H1 (cell line): ENCODE measurements at regions not wholly inside any gene's neighbourhood (a gene's known extent, or its start where the extent isn't known, plus 50 kb on each side); places are given as distances from the start of the nearest gene placed in this dataset.

Source experiments
- CTCF ChIA-PET: fragments of 300-600 bp; sonication (Branson Sonifier 250); formaldehyde crosslinking; loops from one replicate; lab custom pipeline; 2021; ENCODE audit not compliant: partially characterized antibody; lab: Charles Lee
- POLR2A ChIA-PET: fragments of 300-600 bp; sonication (Branson Sonifier 250); formaldehyde crosslinking; loops from one replicate; lab custom pipeline; 2021; ENCODE audit warnings: inconsistent platforms; ENCODE audit not compliant: partially characterized antibody; lab: Charles Lee
- DNase-seq, 2 experiments: peaks; one replicate each; pipeline versions ENCODE4 v3.0.0 to v3.0.0-alpha.2; 2010 to 2022; ENCODE audit warnings: low spot score in 2 of 2, low read depth in 1 of 2, mixed read lengths in 1 of 2
- FAIRE-seq: peaks from 2 replicates; lab custom pipeline; 2011; peaks lifted over from hg19 to GRCh38; lab: Jason Lieb, UNC
- H2AFZ ChIP-seq: 2 replicates; pipeline ENCODE4 v1.8.1; 2012; ENCODE audit warnings: low read length, inconsistent platforms
- H2AK5ac ChIP-seq: 2 replicates; pipeline ENCODE4 v1.6.1; 2013; ENCODE audit warnings: low read depth, low read length
- H2BK120ac ChIP-seq: replicated peaks from 2 replicates; pipeline ENCODE3; 2013; ENCODE audit warnings: low read depth, low read length, inconsistent platforms
- H2BK12ac ChIP-seq: 2 replicates; pipeline ENCODE4 v1.6.1; 2013; ENCODE audit warnings: low read depth, low read length
- H2BK15ac ChIP-seq: 2 replicates; pipeline ENCODE4 v1.6.1; 2013; ENCODE audit warnings: low read length
- H2BK20ac ChIP-seq: 2 replicates; pipeline ENCODE4 v1.6.1; 2013; ENCODE audit warnings: low read length
- H2BK5ac ChIP-seq: 2 replicates; pipeline ENCODE4 v1.6.1; 2013; ENCODE audit warnings: low read depth, low read length
- H3K14ac ChIP-seq: 2 replicates; pipeline ENCODE4 v1.6.1; 2013; ENCODE audit warnings: inconsistent platforms; ENCODE audit not compliant: insufficient read length
- H3K18ac ChIP-seq: 2 replicates; pipeline ENCODE4 v1.6.1; 2013; ENCODE audit warnings: low read length; ENCODE audit errors: extremely low read depth
- H3K23ac ChIP-seq: 2 replicates; pipeline ENCODE4 v1.6.1; 2013; ENCODE audit warnings: inconsistent platforms; ENCODE audit not compliant: insufficient read length
- H3K23me2 ChIP-seq: 2 replicates; pipeline ENCODE4 v1.6.1; 2013; ENCODE audit warnings: low read depth, low read length
- H3K27ac ChIP-seq: 2 replicates; pipeline ENCODE4 v1.6.1; 2011; ENCODE audit warnings: low read depth, low read length, inconsistent platforms
- H3K27me3 ChIP-seq, 4 experiments: replicated peaks in 1 of 4; 1 replicate in 1 of 4; 2 replicates in 3 of 4; pipeline versions ENCODE4 v1.6.1 to v1.8.1; 2011 to 2013; ENCODE audit warnings: low read length in 3 of 4, mild to moderate bottlenecking in 3 of 4, inconsistent platforms in 2 of 4, mixed read lengths in 2 of 4, moderate library complexity in 1 of 4; ENCODE audit not compliant: control insufficient read depth in 3 of 4, insufficient read depth in 3 of 4; ENCODE audit errors: extremely low read depth in 1 of 4
- H3K36me3 ChIP-seq, 4 experiments: 2 replicates each; pipeline versions ENCODE4 v1.6.1 to v1.8.1; 2011 to 2013; ENCODE audit warnings: mild to moderate bottlenecking in 4 of 4, low read length in 3 of 4, moderate library complexity in 2 of 4, control low read depth in 1 of 4, inconsistent platforms in 1 of 4; ENCODE audit not compliant: insufficient read depth in 4 of 4, control insufficient read depth in 2 of 4
- H3K4ac ChIP-seq: replicated peaks from 2 replicates; pipeline ENCODE3; 2013; ENCODE audit warnings: low read length, low read depth, mixed read lengths, inconsistent platforms; ENCODE audit not compliant: insufficient read length
- H3K4me1 ChIP-seq, 4 experiments: replicated peaks in 1 of 4; 1 replicate in 1 of 4; 2 replicates in 3 of 4; pipeline versions ENCODE4 v1.6.1 to v1.8.1; 2011 to 2013; ENCODE audit warnings: low read length in 3 of 4, inconsistent platforms in 2 of 4, mixed read lengths in 1 of 4; ENCODE audit not compliant: insufficient read depth in 4 of 4, control insufficient read depth in 3 of 4
- H3K4me2 ChIP-seq, 2 experiments: 2 replicates each; pipeline versions ENCODE4 v1.6.1 to v1.8.1; 2011 to 2013; ENCODE audit warnings: low read depth in 2 of 2, low read length in 2 of 2, control low read depth in 1 of 2, inconsistent platforms in 1 of 2, mild to moderate bottlenecking in 1 of 2; ENCODE audit not compliant: insufficient read depth in 1 of 2
- H3K4me3 ChIP-seq, 4 experiments: fragments of 200-600, 300-600 bp in 1 of 4; sonication (generic), shearing (Covaris generic), sonication (Bioruptor Twin) in 1 of 4; 2 replicates each; pipeline versions ENCODE4 v1.5.1 to v1.8.1; 2011 to 2016; ENCODE audit warnings: low read length in 4 of 4, low read depth in 3 of 4, control low read depth in 2 of 4, inconsistent platforms in 2 of 4, mild to moderate bottlenecking in 2 of 4, mixed read lengths in 1 of 4, moderate library complexity in 1 of 4; ENCODE audit not compliant: insufficient read depth in 2 of 4; ENCODE audit errors: extremely low read depth in 1 of 4
- H3K56ac ChIP-seq: replicated peaks from 2 replicates; pipeline ENCODE3; 2013; ENCODE audit warnings: low read depth, mild to moderate bottlenecking, mixed read lengths, low read length, inconsistent platforms; ENCODE audit not compliant: insufficient read length
- H3K79me1 ChIP-seq: 2 replicates; pipeline ENCODE4 v1.6.1; 2013; ENCODE audit warnings: low read depth, low read length, control low read depth
- H3K79me2 ChIP-seq, 2 experiments: 2 replicates each; pipeline versions ENCODE4 v1.6.1 to v1.8.1; 2012 to 2013; ENCODE audit warnings: low read length in 2 of 2, mild to moderate bottlenecking in 2 of 2, inconsistent platforms in 1 of 2; ENCODE audit not compliant: insufficient read depth in 2 of 2, control insufficient read depth in 1 of 2
- H3K9ac ChIP-seq, 4 experiments: replicated peaks in 1 of 4; 1 replicate in 1 of 4; 2 replicates in 3 of 4; pipeline versions ENCODE4 v1.6.1 to v1.8.1; 2011 to 2013; ENCODE audit warnings: low read depth in 3 of 4, low read length in 3 of 4, control low read depth in 2 of 4, mild to moderate bottlenecking in 2 of 4, moderate library complexity in 2 of 4, inconsistent platforms in 1 of 4; ENCODE audit errors: extremely low read depth in 1 of 4
- H3K9me3 ChIP-seq, 2 experiments: 2 replicates each; pipeline versions ENCODE4 v1.6.1 to v1.8.1; 2012 to 2013; ENCODE audit warnings: mild to moderate bottlenecking in 2 of 2, moderate library complexity in 2 of 2, control low read depth in 1 of 2, inconsistent platforms in 1 of 2, low read depth in 1 of 2, low read length in 1 of 2, mixed read lengths in 1 of 2; ENCODE audit not compliant: insufficient read depth in 2 of 2
- H4K20me1 ChIP-seq, 2 experiments: replicated peaks in 1 of 2; 2 replicates each; pipeline versions ENCODE3 to v1.8.1; 2011 to 2013; ENCODE audit warnings: inconsistent platforms in 2 of 2, low read length in 2 of 2, mild to moderate bottlenecking in 1 of 2; ENCODE audit not compliant: insufficient read depth in 2 of 2, control insufficient read depth in 1 of 2
- H4K5ac ChIP-seq: 2 replicates; pipeline ENCODE4 v1.6.1; 2013; ENCODE audit warnings: low read length, low read depth, mixed read lengths, inconsistent platforms; ENCODE audit not compliant: insufficient read length
- H4K8ac ChIP-seq: 2 replicates; pipeline ENCODE4 v1.8.0; 2013; ENCODE audit warnings: mild to moderate bottlenecking, moderate library complexity, low read length, inconsistent platforms; ENCODE audit not compliant: insufficient read depth; ENCODE audit errors: extremely low read depth
- H4K91ac ChIP-seq: replicated peaks from 2 replicates; pipeline ENCODE3; 2013; ENCODE audit warnings: low read length, mixed read lengths, inconsistent platforms; ENCODE audit not compliant: insufficient read length
- BCL11A ChIP-seq, 2 experiments: IDR thresholded peaks; one replicate each; pipeline ENCODE4 v1.6.1; 2011; ENCODE audit warnings: low read depth in 2 of 2, low read length in 2 of 2, mild to moderate bottlenecking in 2 of 2
- CHD2 ChIP-seq: IDR thresholded peaks from 2 replicates; pipeline ENCODE4 v1.6.1; 2012; ENCODE audit warnings: low read length, improper control_type of control experiment
- EGR1 ChIP-seq: IDR thresholded peaks from 2 replicates; pipeline ENCODE4 v1.6.1; 2011; ENCODE audit warnings: low read depth, low read length, borderline replicate concordance
- HDAC2 ChIP-seq, 2 experiments: fragments of 300-600 bp in 1 of 2; sonication (generic) in 1 of 2; IDR thresholded peaks; 2 replicates each; pipeline ENCODE4 v1.6.1; 2011 to 2012; ENCODE audit warnings: low read depth in 2 of 2, low read length in 2 of 2, mild to moderate bottlenecking in 2 of 2, moderate library complexity in 2 of 2, borderline replicate concordance in 1 of 2, inconsistent platforms in 1 of 2
- JUND ChIP-seq: IDR thresholded peaks from 2 replicates; pipeline ENCODE4 v1.6.1; 2011; ENCODE audit warnings: mild to moderate bottlenecking, improper control_type of control experiment, low read length
- KDM4A ChIP-seq: IDR thresholded peaks from one replicate; pipeline ENCODE4 v1.7.1; 2012; ENCODE audit warnings: low read depth, mild to moderate bottlenecking, moderate library complexity, low read length, inconsistent platforms; ENCODE audit not compliant: severe bottlenecking
- PHF8 ChIP-seq: fragments of 200-600 bp; sonication (generic); conservative IDR thresholded peaks from 2 replicates; pipeline ENCODE4 v1.7.1; 2012; ENCODE audit warnings: low read depth, mild to moderate bottlenecking, inconsistent platforms, low read length, moderate library complexity
- POLR2A ChIP-seq, 2 experiments: IDR thresholded peaks; 1 replicate in 1 of 2; 2 replicates in 1 of 2; pipeline ENCODE4 v1.6.1; 2011; ENCODE audit warnings: low read depth in 2 of 2, low read length in 2 of 2, mild to moderate bottlenecking in 2 of 2; ENCODE audit errors: control extremely low read depth in 1 of 2
- RNF2 ChIP-seq: fragments of 200-900, 300-1000 bp; sonication (generic); IDR thresholded peaks from 2 replicates; pipeline ENCODE4 v1.7.1; 2016; ENCODE audit warnings: borderline replicate concordance, low read depth, mild to moderate bottlenecking, antibody characterized with exemption, low read length; ENCODE audit not compliant: poor library complexity, severe bottlenecking; ENCODE audit errors: missing control alignments
- RXRA ChIP-seq: IDR thresholded peaks from 2 replicates; pipeline ENCODE4 v1.6.1; 2011; ENCODE audit warnings: low read depth, mild to moderate bottlenecking, low read length, moderate library complexity; ENCODE audit not compliant: insufficient read depth
- SAP30 ChIP-seq: fragments of 300-600 bp; sonication (generic); IDR thresholded peaks from 2 replicates; pipeline ENCODE4 v1.7.1; 2012; ENCODE audit warnings: low read length, moderate library complexity, mild to moderate bottlenecking, inconsistent platforms; ENCODE audit not compliant: insufficient read depth, insufficient replicate concordance
- SIN3A ChIP-seq, 2 experiments: IDR thresholded peaks in 1 of 2; conservative IDR thresholded peaks in 1 of 2; 2 replicates each; pipeline ENCODE4 v1.6.1; 2011 to 2012; ENCODE audit warnings: low read length in 2 of 2, improper control_type of control experiment in 1 of 2, low read depth in 1 of 2, mild to moderate bottlenecking in 1 of 2
- SP1 ChIP-seq: IDR thresholded peaks from 2 replicates; pipeline ENCODE4 v1.6.1; 2011; ENCODE audit warnings: low read depth, low read length
- SUZ12 ChIP-seq: fragments of 200-600 bp; sonication (generic); IDR thresholded peaks from 2 replicates; pipeline ENCODE4 v1.6.1; 2012; ENCODE audit warnings: mild to moderate bottlenecking, inconsistent platforms, low read length, moderate library complexity, mixed read lengths
- TAF7 ChIP-seq: optimal IDR thresholded peaks from 2 replicates; pipeline ENCODE3; 2011; ENCODE audit warnings: low read depth, mild to moderate bottlenecking, inconsistent platforms, low read length, moderate library complexity, borderline replicate concordance
- WGBS, 2 experiments: shearing (Covaris generic) in 1 of 2; methylation state at CpG; one replicate each; pipeline versions ENCODE4 v1.1.6 to v1.1.7; 2013 to 2015; ENCODE audit warnings: low lambda C conversion rate in 2 of 2, mixed read lengths in 2 of 2, inconsistent platforms in 1 of 2, low coverage in 1 of 2, missing lambda C conversion rate in 1 of 2; ENCODE audit not compliant: insufficient replicate concordance in 2 of 2, insufficient coverage in 1 of 2, insufficient read length in 1 of 2; ENCODE audit errors: extremely low coverage in 1 of 2, missing lambda C conversion rate in 1 of 2; 5-methylcytosine and 5-hydroxymethylcytosine counted together

- Histone ChIP-seq H4K5ac (no peak overlapping the region), H3K23me2 (no peaks in the 10 kb centered on the region), H2BK20ac (no peak overlapping the region), H3K27me3 (no peaks in the 10 kb centered on the region), H4K8ac (no peak overlapping the region)
- POLR2A ChIA-PET = no interaction called here
- TF ChIP-seq PHF8 = no peak
- no peak for TF ChIP-seq CHD2
- no peak for TF ChIP-seq TAF7
- TF ChIP-seq SUZ12 = no peak
- TF ChIP-seq EGR1 = no peak
- TF ChIP-seq KDM4A = no peak
- TF ChIP-seq SIN3A (conservative IDR thresholded peaks at IDR 0.05 in 1 of 2, IDR thresholded peaks at IDR 0.05 in 1 of 2; ENCODE audit: low read depth in 1 of 2, low read length in 2 of 2) = no peak
- no peak for TF ChIP-seq JUND
- TF ChIP-seq SAP30 = no peak
- no peak for TF ChIP-seq POLR2A (IDR thresholded peaks at IDR 0.05; ENCODE audit: control extremely low read depth in 1 of 2, low read depth in 2 of 2, low read length in 2 of 2)
- no peak for TF ChIP-seq RNF2
- TF ChIP-seq HDAC2 (IDR thresholded peaks at IDR 0.05; ENCODE audit: borderline replicate concordance in 1 of 2, low read depth in 2 of 2, low read length in 2 of 2) = no peak
- no peak for TF ChIP-seq RXRA
- no peak for TF ChIP-seq SP1
- no peak for TF ChIP-seq BCL11A (IDR thresholded peaks at IDR 0.05; ENCODE audit: low read depth in 2 of 2, low read length in 2 of 2)
- TF ChIP-seq, all 59 proteins: peak for 0
- Histone ChIP-seq H2BK5ac (no peak overlapping the region), H2BK12ac (no peak overlapping the region), H3K14ac (no peak overlapping the region), H2AFZ (no peak overlapping the region), H3K9ac (no peak overlapping the region), H4K91ac (no peak overlapping the region), H3K4me3 (no peak overlapping the region), H3K18ac (no peak overlapping the region), H3K36me3 (no peaks in the 10 kb centered on the region), H4K20me1 (no peaks in the 10 kb centered on the region), H2BK15ac (no peak overlapping the region), H3K23ac (no peak overlapping the region), H3K4me2 (no peak overlapping the region), H2BK120ac (no peak overlapping the region), H3K27ac (no peak overlapping the region), H3K79me1 (no peaks in the 10 kb centered on the region), H2AK5ac (no peak overlapping the region), H3K4ac (no peak overlapping the region), H3K56ac (no peak overlapping the region), H3K4me1 (no peaks in the 10 kb centered on the region), H3K9me3 (no peaks in the 10 kb centered on the region), H3K79me2 (no peaks in the 10 kb centered on the region)
- no peak for FAIRE-seq
- WGBS, 2 experiments = 58% methylated on average over 1 of the region's 1 CpG; no CpG with 5 or more reads in 1 of the 2 experiments
- DNase-seq = no peak
- CTCF ChIA-PET = no interaction called here
These were observed 884.1 kb downstream of the CCSER2 start for GRCh38 chr10:85212526-85212925.
